ENCODE measurements at regions not wholly inside any gene's neighbourhood (a gene's known extent, or its start where the extent isn't known, plus 50 kb on each side); places are given as distances from the start of the nearest gene placed in this dataset.

- no peak for DNase-seq (ENCODE audit: low read depth)
Observed at GRCh38 chr7:91323626-91324158, 59.5 kb downstream of the FZD1 start.

DNA sequence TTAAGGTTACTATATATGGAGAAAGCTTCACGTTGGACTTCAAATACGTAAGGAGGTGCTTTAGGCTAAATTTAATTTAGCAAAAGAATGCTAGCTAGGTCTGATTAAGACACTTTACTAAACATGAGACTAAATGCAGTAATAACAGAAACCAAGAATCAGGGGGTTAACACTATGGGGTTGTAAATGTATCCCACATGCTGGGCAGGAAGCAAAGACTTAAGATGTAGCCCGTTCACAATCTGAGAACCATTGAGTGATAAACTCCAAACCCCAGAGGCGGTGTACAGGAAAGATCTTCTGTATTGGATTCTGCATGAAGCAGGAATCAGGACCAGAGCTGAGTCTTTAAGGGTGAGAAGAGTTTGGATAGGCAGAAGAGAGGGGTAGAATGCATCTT, 60.4 kb downstream of the FZD1 start:
- DNase-seq (ENCODE audit: low read depth): no peak

GRCh38 chr7:91325726-91326125, 61.5 kb downstream of the FZD1 start:
- DNase-seq (ENCODE audit: low read depth): no peak

DNA sequence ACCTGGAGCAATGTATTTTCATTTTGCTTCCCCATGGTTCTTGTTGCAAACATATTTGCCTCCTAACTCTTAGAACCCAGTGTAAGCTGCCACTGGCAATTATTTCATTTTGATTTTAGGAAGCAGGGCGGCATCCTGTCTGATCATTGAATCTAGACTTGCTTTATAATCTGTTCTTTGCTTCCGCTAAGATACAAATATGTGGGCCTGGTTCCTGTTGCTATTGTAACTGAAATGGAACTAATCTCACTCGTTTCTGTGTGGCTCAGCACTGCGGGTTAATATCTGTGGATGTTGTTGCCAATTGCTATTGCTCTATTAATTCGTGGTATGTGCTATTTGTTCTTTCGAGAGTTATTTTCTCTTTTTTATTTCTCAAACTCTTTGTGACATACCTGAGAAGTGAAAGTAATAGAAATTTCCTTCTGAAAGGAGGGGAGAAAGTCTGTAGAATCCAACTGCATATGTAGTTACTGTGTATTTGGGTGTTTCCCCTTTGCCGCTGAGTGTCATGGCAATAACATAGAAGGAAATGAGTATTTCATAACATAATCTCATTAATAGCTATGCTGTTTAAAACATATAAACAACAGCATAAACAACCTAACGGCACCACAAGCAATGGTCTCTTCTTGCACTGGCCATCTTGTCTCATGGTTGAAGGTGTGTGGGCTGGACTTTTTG, 62.4 kb downstream of the FZD1 start:
- DNase-seq (ENCODE audit: low read depth): no peak

DNA sequence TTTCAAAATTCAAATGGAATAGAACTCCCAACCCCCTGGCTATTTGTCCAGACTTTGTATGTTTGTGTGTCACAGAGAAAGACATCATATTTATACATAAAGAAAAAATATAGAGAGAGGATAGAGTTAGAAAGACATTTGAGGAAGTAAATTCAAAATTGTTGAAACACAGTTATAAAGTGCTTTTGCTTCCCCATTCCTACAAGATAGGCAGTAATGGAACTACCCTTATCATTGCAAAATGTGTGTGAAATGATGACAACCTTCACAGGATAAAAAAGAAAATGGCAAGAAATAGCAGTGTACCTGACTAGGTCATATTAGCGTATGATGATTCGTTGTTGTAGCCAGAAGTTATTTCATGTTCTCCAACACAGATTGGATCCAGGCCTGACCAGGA, 63.1 kb downstream of the FZD1 start:
- no peak for DNase-seq (ENCODE audit: low read depth)

DNA sequence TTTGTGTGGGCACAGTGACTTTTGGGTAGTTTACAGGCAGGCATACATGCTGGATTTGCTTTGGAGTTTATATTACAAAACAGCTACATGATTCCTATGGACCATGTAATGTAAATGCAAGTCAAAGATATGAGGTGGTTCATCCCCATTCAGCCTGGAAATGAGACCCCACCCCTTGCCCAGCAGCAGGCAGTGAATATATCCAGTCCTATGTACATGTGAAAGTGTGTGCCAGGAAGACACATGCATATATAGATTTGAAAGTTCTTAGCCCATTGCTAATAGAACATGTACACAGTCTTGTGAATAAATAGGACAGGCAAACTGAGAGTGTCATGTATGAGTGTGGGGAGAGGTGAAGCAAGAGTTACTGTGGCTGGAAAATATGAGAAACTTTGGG, 65.3 kb downstream of the FZD1 start:
- DNase-seq (ENCODE audit: low read depth): no peak

DNA sequence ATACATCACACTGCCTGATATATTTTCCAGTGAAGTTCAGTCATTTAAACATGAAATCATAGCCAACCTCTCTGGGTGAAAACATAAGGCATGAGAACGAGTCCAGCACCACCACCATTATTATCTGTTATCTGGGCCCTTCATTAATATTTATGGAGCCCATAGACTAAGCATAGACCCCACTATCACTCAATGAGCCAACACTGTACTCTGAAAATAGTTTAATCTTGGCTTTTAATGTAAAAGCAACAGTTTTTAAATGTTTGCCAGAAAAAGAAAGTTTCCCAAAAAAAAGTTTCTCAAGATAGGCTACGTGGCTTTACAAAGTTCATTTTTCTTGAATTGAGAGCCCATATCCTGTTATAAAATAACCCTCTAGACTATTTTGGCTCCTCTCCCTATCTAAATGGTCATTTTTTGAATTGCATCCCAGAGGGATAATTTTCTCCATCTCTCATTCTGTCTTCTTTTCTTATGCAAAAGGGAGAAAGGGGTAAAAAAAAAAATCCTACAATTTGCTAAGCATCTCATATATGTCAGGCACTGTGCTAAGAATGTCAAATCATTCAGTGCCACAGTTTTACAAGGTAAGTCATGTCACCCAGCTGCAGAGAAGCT, 66.1 kb downstream of the FZD1 start:
- no peak for DNase-seq (ENCODE audit: low read depth)

GRCh38 chr7:91330866-91331265, 66.6 kb downstream of the FZD1 start:
- no peak for DNase-seq (ENCODE audit: low read depth)

DNA sequence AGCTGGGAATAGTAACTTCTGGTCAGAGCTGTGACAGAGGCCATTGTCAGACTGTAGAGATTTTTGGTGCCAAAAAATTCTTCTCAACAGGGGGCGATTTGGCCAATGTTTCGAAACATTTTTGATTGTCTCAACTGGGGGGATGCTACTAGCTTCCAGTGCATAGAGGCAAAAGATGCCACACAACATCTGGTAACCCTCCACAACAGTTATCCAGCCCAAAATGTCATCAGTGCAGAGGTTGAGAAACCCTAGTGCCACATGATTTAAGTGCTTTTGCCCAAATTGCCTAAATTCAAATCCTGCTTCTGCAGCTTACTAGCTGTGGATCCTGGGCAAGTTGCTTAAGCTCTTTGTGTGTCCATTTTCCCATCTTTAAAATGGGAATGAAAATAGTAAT, 71.9 kb downstream of the FZD1 start:
- no peak for DNase-seq (ENCODE audit: low read depth)

GRCh38 chr7:91338226-91339020, 74.2 kb downstream of the FZD1 start:
- DNase-seq (ENCODE audit: low read depth): no peak

GRCh38 chr7:91342346-91342745, 78.1 kb downstream of the FZD1 start:
- no peak for DNase-seq (ENCODE audit: low read depth)

DNA sequence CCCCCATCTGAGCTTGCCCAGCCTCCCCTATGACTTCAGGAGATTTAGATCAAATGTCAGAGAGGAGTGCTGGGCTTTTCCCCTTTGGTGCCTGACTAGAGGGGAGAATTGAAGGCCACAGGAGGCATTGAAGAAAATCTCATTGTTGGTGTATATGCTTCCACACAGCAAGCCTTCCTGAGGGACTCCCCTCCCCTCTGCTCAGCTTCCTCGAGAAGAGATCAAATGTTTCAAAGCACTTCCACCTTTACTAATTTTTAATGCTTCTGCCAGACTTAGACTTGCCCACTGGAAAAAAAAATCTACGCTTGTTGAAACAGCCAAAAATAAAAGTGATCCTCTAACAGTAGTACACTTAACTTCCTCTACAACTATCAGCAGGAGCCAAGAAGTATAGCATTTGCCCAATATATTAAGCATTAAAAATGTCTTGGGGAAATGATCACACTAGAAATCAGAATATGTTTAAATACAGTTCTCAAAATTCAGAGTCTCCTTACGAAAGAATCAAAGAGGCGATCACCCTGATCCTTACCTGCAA, 79.3 kb downstream of the FZD1 start:
- no peak for DNase-seq (ENCODE audit: low read depth)

DNA sequence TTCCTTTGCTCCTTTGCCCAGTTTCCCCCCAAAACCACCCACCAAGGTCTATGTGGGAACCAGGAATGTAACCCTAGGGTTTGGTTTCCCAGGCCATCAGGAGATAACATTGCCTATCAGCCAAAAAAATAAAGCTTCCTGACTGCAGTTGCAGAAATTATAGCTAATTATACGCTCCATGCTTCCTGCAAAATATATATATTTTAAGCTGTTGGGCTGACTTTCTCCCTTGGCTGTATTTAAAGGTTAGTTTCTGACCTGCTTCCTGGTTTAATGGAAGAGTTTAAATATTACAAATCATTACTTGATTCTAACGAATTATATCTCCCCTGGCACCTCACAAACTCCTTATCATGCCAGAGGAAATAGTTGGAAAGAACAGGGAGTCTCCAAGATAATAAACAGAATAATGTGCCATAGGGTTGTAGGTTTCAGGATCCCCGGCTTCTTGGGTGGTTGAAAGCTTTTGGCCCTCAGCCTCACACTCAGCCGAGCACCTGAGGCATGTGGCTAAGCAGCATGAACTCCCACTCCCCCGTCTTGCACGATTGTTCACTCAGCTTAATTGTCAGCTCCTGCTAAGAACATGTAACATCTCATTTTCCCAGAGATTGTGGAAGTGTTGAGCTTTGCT, 79.9 kb downstream of the FZD1 start:
- DNase-seq (ENCODE audit: low read depth): no peak

GRCh38 chr7:91344911-91345310, 80.7 kb downstream of the FZD1 start:
- DNase-seq (ENCODE audit: low read depth): no peak

GRCh38 chr7:91345449-91345848, 81.2 kb downstream of the FZD1 start:
- no peak for DNase-seq (ENCODE audit: low read depth)

DNA sequence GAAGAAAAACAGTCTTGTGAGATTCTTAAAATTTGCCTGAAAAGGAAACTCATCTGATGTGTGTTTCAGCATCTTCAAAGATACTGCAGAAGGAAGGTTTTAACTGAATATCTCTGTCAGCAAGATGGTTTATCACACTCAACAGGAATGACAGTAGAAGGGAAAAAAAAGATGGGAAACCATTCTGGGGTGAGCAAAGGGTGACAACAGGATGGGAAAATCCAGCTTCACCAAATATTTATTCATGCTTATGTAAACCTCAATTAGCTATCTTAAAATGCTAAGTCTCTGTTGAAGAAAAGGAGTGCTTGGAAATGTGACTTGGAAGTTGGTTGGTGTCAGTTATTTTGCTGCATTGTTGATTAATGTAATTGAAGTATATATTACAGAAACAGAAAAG, 82.2 kb downstream of the FZD1 start:
- no peak for DNase-seq (ENCODE audit: low read depth)

DNA sequence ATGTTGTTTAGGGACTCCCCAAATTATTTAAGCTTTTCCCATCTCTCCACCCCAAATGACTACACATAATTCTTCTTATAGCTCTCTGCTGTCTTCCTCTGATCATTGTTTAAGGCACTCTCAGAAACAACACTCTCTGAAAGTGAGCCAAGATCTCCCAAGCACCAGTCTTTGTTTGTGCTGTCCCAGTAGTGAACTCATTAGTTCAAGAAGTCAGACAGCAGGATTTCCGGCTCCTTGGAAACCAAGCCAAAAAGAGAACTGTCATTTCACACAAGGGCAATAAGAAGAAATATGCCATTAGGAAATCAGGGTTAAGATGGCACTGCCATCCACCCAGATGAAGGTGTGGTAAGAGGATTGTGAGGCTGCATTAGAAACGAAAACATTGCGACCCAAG, 83.1 kb downstream of the FZD1 start:
- DNase-seq (ENCODE audit: low read depth): no peak

- no peak for DNase-seq (ENCODE audit: low read depth)
Observed at GRCh38 chr7:91348711-91349110, 84.5 kb downstream of the FZD1 start.

GRCh38 chr7:91351374-91351773, 87.1 kb downstream of the FZD1 start:
- no peak for DNase-seq (ENCODE audit: low read depth)

DNA sequence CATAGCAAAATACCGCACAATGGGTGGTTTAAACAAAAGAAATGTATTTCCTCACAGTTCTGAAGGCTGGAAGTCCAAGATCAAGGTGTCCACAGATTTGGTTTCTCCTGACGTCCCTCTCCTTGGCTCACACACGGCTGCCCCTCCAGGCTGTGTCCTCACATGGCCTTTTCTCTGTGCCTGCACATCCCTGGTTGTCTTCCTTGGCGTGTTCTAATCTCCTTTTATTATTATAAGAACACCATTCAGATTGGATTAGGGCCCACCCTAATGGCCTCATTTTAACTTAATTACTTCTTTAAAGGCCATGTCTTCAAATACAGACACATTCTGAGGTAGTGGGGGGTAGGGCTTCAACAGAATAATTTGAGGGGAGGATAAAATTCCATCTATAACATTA, 87.9 kb downstream of the FZD1 start:
- no peak for DNase-seq (ENCODE audit: low read depth)

- no peak for DNase-seq (ENCODE audit: low read depth)
Observed at GRCh38 chr7:91353848-91354247, 89.6 kb downstream of the FZD1 start.

- DNase-seq (ENCODE audit: low read depth): no peak
Observed at GRCh38 chr7:91355695-91356435, 91.6 kb downstream of the FZD1 start.
